ENCODE measurements at regions not wholly inside any gene's neighbourhood (a gene's known extent, or its start where the extent isn't known, plus 50 kb on each side); places are given as distances from the start of the nearest gene placed in this dataset.

DNA sequence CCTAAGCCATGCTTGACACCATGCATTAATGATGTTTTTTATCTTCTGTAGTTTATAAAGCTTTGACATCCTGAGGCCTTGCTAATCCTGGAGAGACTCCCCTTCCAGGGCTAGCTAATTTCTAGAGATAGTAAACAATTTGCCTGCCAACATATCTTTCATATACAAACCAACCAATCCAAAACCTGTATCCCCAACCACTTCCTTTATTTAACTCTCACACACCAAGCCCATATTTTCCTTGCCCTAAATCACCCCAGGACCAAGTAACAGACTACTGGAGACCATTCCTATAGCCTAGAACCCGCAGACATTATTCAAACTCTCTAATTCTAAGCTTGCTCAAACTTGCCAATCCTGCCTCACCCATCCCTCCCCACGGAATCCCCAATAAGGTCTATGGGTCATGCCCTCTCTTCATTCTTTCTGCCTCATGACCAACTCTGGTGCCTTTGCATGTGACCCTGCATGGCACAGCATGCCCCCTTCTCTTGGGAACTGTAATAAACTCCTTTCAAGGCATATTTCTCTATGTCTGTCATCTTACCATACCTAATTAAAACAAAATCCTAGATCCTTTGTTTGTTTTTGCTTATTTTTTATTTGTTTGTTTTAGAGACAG, 116.6 kb upstream of the CACUL1 start:
- TF ChIP-seq, protein P1, sequence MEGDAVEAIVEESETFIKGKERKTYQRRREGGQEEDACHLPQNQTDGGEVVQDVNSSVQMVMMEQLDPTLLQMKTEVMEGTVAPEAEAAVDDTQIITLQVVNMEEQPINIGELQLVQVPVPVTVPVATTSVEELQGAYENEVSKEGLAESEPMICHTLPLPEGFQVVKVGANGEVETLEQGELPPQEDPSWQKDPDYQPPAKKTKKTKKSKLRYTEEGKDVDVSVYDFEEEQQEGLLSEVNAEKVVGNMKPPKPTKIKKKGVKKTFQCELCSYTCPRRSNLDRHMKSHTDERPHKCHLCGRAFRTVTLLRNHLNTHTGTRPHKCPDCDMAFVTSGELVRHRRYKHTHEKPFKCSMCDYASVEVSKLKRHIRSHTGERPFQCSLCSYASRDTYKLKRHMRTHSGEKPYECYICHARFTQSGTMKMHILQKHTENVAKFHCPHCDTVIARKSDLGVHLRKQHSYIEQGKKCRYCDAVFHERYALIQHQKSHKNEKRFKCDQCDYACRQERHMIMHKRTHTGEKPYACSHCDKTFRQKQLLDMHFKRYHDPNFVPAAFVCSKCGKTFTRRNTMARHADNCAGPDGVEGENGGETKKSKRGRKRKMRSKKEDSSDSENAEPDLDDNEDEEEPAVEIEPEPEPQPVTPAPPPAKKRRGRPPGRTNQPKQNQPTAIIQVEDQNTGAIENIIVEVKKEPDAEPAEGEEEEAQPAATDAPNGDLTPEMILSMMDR (IDR thresholded peaks at IDR 0.05), result no peak
- TF ChIP-seq EZH2 (IDR thresholded peaks at IDR 0.05), result no peak
- TF ChIP-seq EZH2phosphoT487 (IDR thresholded peaks at IDR 0.05), result no peak
